ENCODE measurements at regions not wholly inside any gene's neighbourhood (a gene's known extent, or its start where the extent isn't known, plus 50 kb on each side); places are given as distances from the start of the nearest gene placed in this dataset.
A peak's percentile ranks its signal among the peaks of the same experiment; 100 is the strongest.

- DNase-seq (ENCODE audit: low read depth in 2 of 2): peak in 1 of 2 donors; percentile 8
- H3K4me3 ChIP-seq (replicated peaks in 1 of 2; ENCODE audit: low read depth in 2 of 2, low read length in 2 of 2): no peak overlapping the region
- no peak for TF ChIP-seq CTCF (IDR thresholded peaks at IDR 0.05; ENCODE audit: low read depth, low read length)
Observed at GRCh38 chr3:132822266-132822665, 100.1 kb upstream of the NPHP3 start.

GRCh38 chr3:132821314-132821713 is 99.1 kb upstream of the NPHP3 start:
- TF ChIP-seq CTCF (IDR thresholded peaks at IDR 0.05; ENCODE audit: low read depth, low read length): no peak
- no peak for DNase-seq (ENCODE audit: low read depth in 2 of 2)
- no peak overlapping the region for H3K4me3 ChIP-seq (replicated peaks in 1 of 2; ENCODE audit: low read depth in 2 of 2, low read length in 2 of 2)

- H3K4me3 ChIP-seq (replicated peaks in 1 of 2; ENCODE audit: low read depth in 2 of 2, low read length in 2 of 2): no peak overlapping the region
- DNase-seq (ENCODE audit: low read depth in 2 of 2): no peak
- no peak for TF ChIP-seq CTCF (IDR thresholded peaks at IDR 0.05; ENCODE audit: low read depth, low read length)
Observed at GRCh38 chr3:132818251-132818650, 96.0 kb upstream of the NPHP3 start.

GRCh38 chr3:132817646-132818177 is 95.5 kb upstream of the NPHP3 start:
- H3K4me3 ChIP-seq (replicated peaks in 1 of 2; ENCODE audit: low read depth in 2 of 2, low read length in 2 of 2): no peak overlapping the region
- DNase-seq (ENCODE audit: low read depth in 2 of 2): no peak
- no peak for TF ChIP-seq CTCF (IDR thresholded peaks at IDR 0.05; ENCODE audit: low read depth, low read length)

GRCh38 chr3:132805071-132805470 is 82.9 kb upstream of the NPHP3 start:
- no peak for TF ChIP-seq CTCF (IDR thresholded peaks at IDR 0.05; ENCODE audit: low read depth, low read length)
- no peak overlapping the region for H3K4me3 ChIP-seq (replicated peaks in 1 of 2; ENCODE audit: low read depth in 2 of 2, low read length in 2 of 2)
- no peak for DNase-seq (ENCODE audit: low read depth in 2 of 2)

- no peak overlapping the region for H3K4me3 ChIP-seq (replicated peaks in 1 of 2; ENCODE audit: low read depth in 2 of 2, low read length in 2 of 2)
- TF ChIP-seq CTCF (IDR thresholded peaks at IDR 0.05; ENCODE audit: low read depth, low read length): no peak
- peak; percentile 22 to 35 for DNase-seq (ENCODE audit: low read depth in 2 of 2)
Observed at GRCh38 chr3:132804498-132804897, 82.3 kb upstream of the NPHP3 start.

GRCh38 chr3:132803889-132804288 is 81.7 kb upstream of the NPHP3 start:
- no peak overlapping the region for H3K4me3 ChIP-seq (replicated peaks in 1 of 2; ENCODE audit: low read depth in 2 of 2, low read length in 2 of 2)
- TF ChIP-seq CTCF (IDR thresholded peaks at IDR 0.05; ENCODE audit: low read depth, low read length): no peak
- no peak for DNase-seq (ENCODE audit: low read depth in 2 of 2)
